K562 (cell line): ENCODE measurements at regions not wholly inside any gene's neighbourhood (a gene's known extent, or its start where the extent isn't known, plus 50 kb on each side); places are given as distances from the start of the nearest gene placed in this dataset.

Experiments
- DPF2 ChIP-seq: fragments of 450-650 bp; IDR thresholded peaks from 2 replicates; pipeline ENCODE4 v1.6.1; 2016
- GTF3C2 ChIP-seq: IDR thresholded peaks from 3 replicates; pipeline ENCODE4 v1.6.1; 2011; ENCODE audit warnings: borderline replicate concordance, mild to moderate bottlenecking, moderate library complexity; ENCODE audit not compliant: insufficient read length; ENCODE audit errors: extremely low read depth
- MIER1 ChIP-seq: fragments of 450-650 bp; IDR thresholded peaks from 2 replicates; pipeline ENCODE4 v1.6.1; 2016; ENCODE audit warnings: antibody characterized with exemption, mild to moderate bottlenecking, low read depth
- TF ChIP-seq, protein P1 (sequence below), 3 experiments: IDR thresholded peaks in 2 of 3; conservative IDR thresholded peaks in 1 of 3; 2 replicates each; pipeline ENCODE4 v1.5.1; 2011 to 2012; ENCODE audit warnings: low read length in 3 of 3, mild to moderate bottlenecking in 3 of 3, control low read depth in 2 of 3, improper control_type of control experiment in 1 of 3, inconsistent platforms in 1 of 3, low read depth in 1 of 3, mixed read lengths in 1 of 3, moderate library complexity in 1 of 3; ENCODE audit not compliant: insufficient read depth in 2 of 3

GRCh38 chr22:49179175-49179574, 648.5 kb downstream of the BRD1 start:
- no peak for TF ChIP-seq DPF2
- TF ChIP-seq, protein P1, sequence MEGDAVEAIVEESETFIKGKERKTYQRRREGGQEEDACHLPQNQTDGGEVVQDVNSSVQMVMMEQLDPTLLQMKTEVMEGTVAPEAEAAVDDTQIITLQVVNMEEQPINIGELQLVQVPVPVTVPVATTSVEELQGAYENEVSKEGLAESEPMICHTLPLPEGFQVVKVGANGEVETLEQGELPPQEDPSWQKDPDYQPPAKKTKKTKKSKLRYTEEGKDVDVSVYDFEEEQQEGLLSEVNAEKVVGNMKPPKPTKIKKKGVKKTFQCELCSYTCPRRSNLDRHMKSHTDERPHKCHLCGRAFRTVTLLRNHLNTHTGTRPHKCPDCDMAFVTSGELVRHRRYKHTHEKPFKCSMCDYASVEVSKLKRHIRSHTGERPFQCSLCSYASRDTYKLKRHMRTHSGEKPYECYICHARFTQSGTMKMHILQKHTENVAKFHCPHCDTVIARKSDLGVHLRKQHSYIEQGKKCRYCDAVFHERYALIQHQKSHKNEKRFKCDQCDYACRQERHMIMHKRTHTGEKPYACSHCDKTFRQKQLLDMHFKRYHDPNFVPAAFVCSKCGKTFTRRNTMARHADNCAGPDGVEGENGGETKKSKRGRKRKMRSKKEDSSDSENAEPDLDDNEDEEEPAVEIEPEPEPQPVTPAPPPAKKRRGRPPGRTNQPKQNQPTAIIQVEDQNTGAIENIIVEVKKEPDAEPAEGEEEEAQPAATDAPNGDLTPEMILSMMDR (IDR thresholded peaks at IDR 0.05 in 2 of 3, conservative IDR thresholded peaks at IDR 0.05 in 1 of 3; ENCODE audit: insufficient read depth in 2 of 3, low read depth in 1 of 3, low read length in 3 of 3): no peak
- no peak for TF ChIP-seq MIER1
- TF ChIP-seq GTF3C2: no peak
